SJCRH30 (cell line): ENCODE measurements at regions not wholly inside any gene's neighbourhood (a gene's known extent, or its start where the extent isn't known, plus 50 kb on each side); places are given as distances from the start of the nearest gene placed in this dataset.

Source experiments
- DNase-seq, 2 experiments: peaks; one replicate each; pipeline ENCODE4 v3.0.0-alpha.2; 2015 to 2020
- H3K27ac ChIP-seq: fragments of 250-450 bp; sonication (Bioruptor Pico); 2 replicates; pipeline ENCODE4 v1.5.1; 2020; ENCODE audit warnings: mild to moderate bottlenecking, moderate library complexity
- H3K27me3 ChIP-seq: fragments of 250-450 bp; sonication (Bioruptor Pico); 2 replicates; pipeline ENCODE4 v1.5.1; 2020; ENCODE audit warnings: mild to moderate bottlenecking, moderate library complexity
- H3K36me3 ChIP-seq: fragments of 250-450 bp; sonication (Bioruptor Pico); 2 replicates; pipeline ENCODE4 v1.5.1; 2020; ENCODE audit warnings: mild to moderate bottlenecking, moderate library complexity
- H3K4me1 ChIP-seq: fragments of 250-450 bp; sonication (Bioruptor Pico); 2 replicates; pipeline ENCODE4 v1.5.1; 2020; ENCODE audit warnings: mild to moderate bottlenecking, moderate library complexity
- H3K4me3 ChIP-seq: fragments of 250-450 bp; sonication (Bioruptor Pico); 2 replicates; pipeline ENCODE4 v1.5.1; 2020; ENCODE audit warnings: mild to moderate bottlenecking, moderate library complexity
- H3K9me3 ChIP-seq: fragments of 250-450 bp; sonication (Bioruptor Pico); replicated peaks from 2 replicates; pipeline ENCODE4 v1.5.1; 2020; ENCODE audit warnings: mild to moderate bottlenecking, moderate library complexity

DNA sequence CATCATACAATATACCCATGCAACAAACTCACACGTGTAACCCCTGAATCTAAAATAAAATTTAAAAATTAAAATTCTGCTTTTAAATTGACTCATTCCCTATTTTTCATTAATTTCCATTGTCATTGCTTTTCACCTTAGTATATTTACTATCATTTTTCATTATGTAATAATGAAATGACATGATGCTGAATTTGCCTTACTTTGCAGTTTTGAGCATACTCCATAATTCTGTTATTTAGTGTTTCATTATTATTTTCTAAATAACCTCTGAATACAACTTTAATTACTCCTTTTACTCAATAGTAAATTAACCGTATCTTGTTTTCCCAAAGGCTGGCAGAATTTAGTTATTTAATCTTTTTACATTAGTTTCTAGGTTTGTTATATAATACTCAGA lies 719.6 kb downstream of the DOK5 start:
- H3K27ac ChIP-seq, result no peak overlapping the region
- H3K36me3 ChIP-seq, result no peaks in the 10 kb centered on the region
- peaks cover 7% of the 10 kb centered on the region; the same call in 1 of the 2 replicates for H3K27me3 ChIP-seq
- no peaks in the 10 kb centered on the region for H3K4me1 ChIP-seq
- H3K4me3 ChIP-seq, result no peak overlapping the region
- H3K9me3 ChIP-seq, result no peaks in the 10 kb centered on the region
- no peak for DNase-seq

DNA sequence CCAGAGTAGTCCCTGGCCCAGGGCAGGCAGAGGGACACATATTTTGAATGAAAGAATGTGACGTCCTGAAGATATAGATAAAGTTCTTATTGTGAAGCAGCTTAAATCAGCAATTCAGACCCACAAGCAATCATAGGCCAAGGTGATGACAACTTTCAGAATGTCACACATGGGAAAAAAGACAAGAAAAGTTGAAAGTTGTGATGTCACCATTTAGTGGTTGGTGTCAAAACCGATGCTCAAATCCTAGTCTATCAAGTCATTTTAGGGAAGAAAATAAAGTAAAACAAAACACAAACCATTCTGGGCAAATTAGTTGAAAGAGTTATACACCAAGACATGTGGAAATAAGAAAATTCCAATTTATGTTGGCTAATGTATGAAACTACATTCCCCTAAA lies 710.8 kb downstream of the DOK5 start:
- H3K9me3 ChIP-seq, result no peaks in the 10 kb centered on the region
- no peak overlapping the region for H3K4me3 ChIP-seq
- DNase-seq, result no peak
- H3K27ac ChIP-seq, result no peak overlapping the region
- H3K36me3 ChIP-seq, result no peaks in the 10 kb centered on the region
- no peaks in the 10 kb centered on the region for H3K27me3 ChIP-seq
- no peaks in the 10 kb centered on the region for H3K4me1 ChIP-seq

- 0 out of 2 replicates have a peak, but pooled peaks cover 3% of the 10 kb centered on the region for H3K27me3 ChIP-seq
- no peak overlapping the region for H3K27ac ChIP-seq
- H3K9me3 ChIP-seq, result no peaks in the 10 kb centered on the region; the same call in 1 of the 2 replicates
- H3K36me3 ChIP-seq, result no peaks in the 10 kb centered on the region
- DNase-seq, result no peak
- H3K4me1 ChIP-seq, result no peaks in the 10 kb centered on the region
- no peak overlapping the region for H3K4me3 ChIP-seq
These were observed 699.7 kb downstream of the DOK5 start for GRCh38 chr20:55175081-55175480.

- no peak overlapping the region for H3K27ac ChIP-seq
- H3K36me3 ChIP-seq, result no peaks in the 10 kb centered on the region
- H3K4me3 ChIP-seq, result no peak overlapping the region
- H3K27me3 ChIP-seq, result 0 out of 2 replicates have a peak, but pooled peaks cover 3% of the 10 kb centered on the region
- DNase-seq, result no peak
- H3K9me3 ChIP-seq, result no peaks in the 10 kb centered on the region; the same call in 1 of the 2 replicates
- no peaks in the 10 kb centered on the region for H3K4me1 ChIP-seq
These were observed 699.2 kb downstream of the DOK5 start for GRCh38 chr20:55174635-55175034.

DNA sequence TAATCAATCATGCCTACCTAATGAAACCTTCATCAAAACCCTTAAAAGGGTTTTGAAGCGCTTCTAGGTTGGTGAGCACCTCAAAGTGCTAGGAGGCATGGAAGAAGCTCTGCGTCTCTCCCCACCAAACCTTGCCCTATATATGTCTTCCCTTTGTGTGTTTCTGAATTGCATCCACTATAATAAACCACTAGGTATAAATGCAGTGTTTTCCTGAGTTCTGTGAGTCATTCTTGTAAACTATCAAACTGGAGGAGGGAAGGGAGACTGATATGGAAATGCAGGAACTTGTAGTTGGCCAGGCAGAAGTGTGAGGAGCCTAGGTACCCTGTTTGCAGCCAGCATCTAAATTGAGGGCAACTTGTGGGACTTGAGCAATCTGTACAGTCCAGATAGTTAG lies 698.8 kb downstream of the DOK5 start:
- Histone ChIP-seq H3K4me1 (no peaks in the 10 kb centered on the region; the same call in 1 of the 2 replicates), H3K4me3 (no peak overlapping the region), H3K27me3 (0 out of 2 replicates have a peak, but pooled peaks cover 3% of the 10 kb centered on the region), H3K27ac (no peak overlapping the region), H3K36me3 (no peaks in the 10 kb centered on the region), H3K9me3 (no peaks in the 10 kb centered on the region; the same call in 1 of the 2 replicates)
- DNase-seq, result no peak

DNA sequence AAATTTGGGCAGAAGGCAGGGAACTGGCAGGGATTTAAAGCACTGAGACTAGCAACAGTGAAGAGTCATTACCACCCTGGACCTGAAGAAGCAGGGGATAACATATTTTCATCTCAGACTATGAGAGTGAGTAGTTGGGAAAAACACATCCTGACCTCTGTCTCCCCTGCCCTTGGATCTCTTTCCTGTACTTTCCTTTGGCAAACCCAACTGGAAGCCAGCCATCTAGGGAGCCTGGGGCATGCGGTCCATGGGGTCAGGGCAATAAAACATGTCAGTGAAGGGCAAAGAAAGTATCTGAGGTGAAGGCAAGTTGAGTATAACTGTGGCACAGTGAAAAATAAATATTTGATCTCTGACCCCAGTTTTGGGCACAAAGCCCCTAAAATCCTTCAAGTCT lies 698.2 kb downstream of the DOK5 start:
- H3K4me1 ChIP-seq, result no peaks in the 10 kb centered on the region; the same call in 1 of the 2 replicates
- H3K36me3 ChIP-seq, result no peaks in the 10 kb centered on the region
- no peak overlapping the region for H3K4me3 ChIP-seq
- H3K27ac ChIP-seq, result no peak overlapping the region
- 0 out of 2 replicates have a peak, but pooled peaks cover 3% of the 10 kb centered on the region for H3K27me3 ChIP-seq
- no peak for DNase-seq
- H3K9me3 ChIP-seq, result no peaks in the 10 kb centered on the region

- Histone ChIP-seq H3K4me3 (no peak overlapping the region), H3K4me1 (no peaks in the 10 kb centered on the region; the same call in 1 of the 2 replicates), H3K27ac (no peak overlapping the region), H3K9me3 (no peaks in the 10 kb centered on the region), H3K27me3 (peaks cover 3% of the 10 kb centered on the region; the same call in 1 of the 2 replicates), H3K36me3 (no peaks in the 10 kb centered on the region)
- DNase-seq, result no peak
These were observed 697.1 kb downstream of the DOK5 start for GRCh38 chr20:55172310-55173002.

GRCh38 chr20:55166063-55166462 lies 690.7 kb downstream of the DOK5 start:
- no peaks in the 10 kb centered on the region for H3K36me3 ChIP-seq
- no peak overlapping the region for H3K27ac ChIP-seq
- no peaks in the 10 kb centered on the region; the same call in 1 of the 2 replicates for H3K27me3 ChIP-seq
- H3K4me3 ChIP-seq, result no peak overlapping the region
- peak; percentile 15 to 39 for DNase-seq
- no peaks in the 10 kb centered on the region for H3K9me3 ChIP-seq
- H3K4me1 ChIP-seq, result no peaks in the 10 kb centered on the region; the same call in 1 of the 2 replicates

DNA sequence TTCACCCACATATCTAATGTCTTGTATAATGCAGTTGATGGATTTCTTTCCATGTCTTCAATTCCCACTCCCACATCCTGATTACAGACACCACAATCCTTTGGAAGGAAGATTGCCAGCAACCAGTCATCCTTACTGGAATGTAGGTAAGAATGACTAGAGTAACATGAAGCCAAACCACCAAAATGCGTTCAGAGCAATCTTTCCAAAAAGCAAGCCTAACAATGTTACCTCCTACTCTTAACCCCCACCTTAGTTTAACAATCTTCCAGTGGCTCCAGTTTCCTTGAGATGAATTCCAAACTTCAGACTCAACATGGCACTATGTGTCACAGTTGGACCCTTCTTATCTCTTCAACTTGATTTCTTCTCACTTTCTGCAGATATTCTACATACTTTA lies 685.6 kb downstream of the DOK5 start:
- Histone ChIP-seq H3K4me3 (no peak overlapping the region), H3K27me3 (no peaks in the 10 kb centered on the region), H3K9me3 (no peaks in the 10 kb centered on the region), H3K36me3 (no peaks in the 10 kb centered on the region), H3K27ac (no peak overlapping the region), H3K4me1 (no peaks in the 10 kb centered on the region)
- no peak for DNase-seq

GRCh38 chr20:55160037-55160436 lies 684.6 kb downstream of the DOK5 start:
- Histone ChIP-seq H3K27ac (no peak overlapping the region), H3K4me1 (no peaks in the 10 kb centered on the region), H3K36me3 (no peaks in the 10 kb centered on the region), H3K4me3 (no peak overlapping the region), H3K9me3 (no peaks in the 10 kb centered on the region), H3K27me3 (no peaks in the 10 kb centered on the region)
- no peak for DNase-seq

- Histone ChIP-seq H3K27ac (no peak overlapping the region), H3K36me3 (no peaks in the 10 kb centered on the region)
These were observed 683.8 kb downstream of the DOK5 start for GRCh38 chr20:55159230-55159629.

DNA sequence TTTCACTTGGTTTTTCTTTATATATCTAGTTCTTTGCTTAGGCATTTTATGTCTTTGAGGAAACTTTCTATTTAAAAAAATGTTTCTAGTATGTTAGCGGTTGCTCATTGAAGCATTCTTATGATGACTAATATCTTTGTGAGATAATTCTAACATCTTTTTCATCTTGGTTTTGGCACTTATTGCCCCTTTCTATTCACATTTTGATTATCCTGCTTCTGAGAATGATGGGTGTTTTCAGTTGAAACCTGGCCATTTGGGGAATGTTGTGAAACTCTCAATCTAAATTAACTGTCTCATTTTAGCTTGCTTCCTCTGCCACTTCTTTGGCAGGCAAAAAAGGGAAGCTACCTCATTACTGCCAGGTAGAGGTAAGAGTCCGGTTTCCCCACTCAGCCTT lies 683.1 kb downstream of the DOK5 start:
- Histone ChIP-seq H3K36me3 (no peaks in the 10 kb centered on the region), H3K4me3 (no peak overlapping the region), H3K27ac (no peak overlapping the region), H3K9me3 (no peaks in the 10 kb centered on the region), H3K27me3 (no peaks in the 10 kb centered on the region), H3K4me1 (no peaks in the 10 kb centered on the region)
- DNase-seq, result no peak

More at GRCh38 chr20:55159230-55159629, 683.8 kb downstream of the DOK5 start:
- Histone ChIP-seq H3K4me3 (no peak overlapping the region), H3K27me3 (no peaks in the 10 kb centered on the region), H3K9me3 (no peaks in the 10 kb centered on the region), H3K4me1 (no peaks in the 10 kb centered on the region)
- DNase-seq, result no peak

DNA sequence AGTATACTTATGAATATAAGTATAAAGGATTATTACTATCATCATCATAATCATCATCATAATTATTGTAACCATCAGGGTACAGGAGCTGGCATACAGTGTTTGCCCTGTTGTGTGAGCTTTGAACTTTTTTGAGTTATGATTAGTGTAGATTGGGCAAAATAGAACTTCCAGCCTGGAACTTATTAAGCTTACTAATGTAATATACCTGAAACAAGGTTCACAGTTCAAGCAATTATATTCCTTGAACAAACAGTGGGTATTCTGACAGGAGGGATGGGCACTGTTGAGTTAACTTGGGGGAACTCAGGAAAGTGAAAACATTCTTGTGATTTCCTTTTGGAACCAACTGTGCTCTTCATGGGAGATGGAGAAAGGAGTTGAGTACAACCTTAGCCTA lies 680.0 kb downstream of the DOK5 start:
- Histone ChIP-seq H3K27ac (no peak overlapping the region), H3K9me3 (no peaks in the 10 kb centered on the region), H3K4me3 (no peak overlapping the region), H3K36me3 (no peaks in the 10 kb centered on the region), H3K4me1 (no peaks in the 10 kb centered on the region), H3K27me3 (no peaks in the 10 kb centered on the region)
- DNase-seq, result no peak

- no peaks in the 10 kb centered on the region for H3K36me3 ChIP-seq
- H3K27ac ChIP-seq, result no peak overlapping the region
- H3K4me3 ChIP-seq, result no peak overlapping the region
- no peaks in the 10 kb centered on the region for H3K9me3 ChIP-seq
- H3K27me3 ChIP-seq, result no peaks in the 10 kb centered on the region
- H3K4me1 ChIP-seq, result no peaks in the 10 kb centered on the region
- no peak for DNase-seq
These were observed 677.7 kb downstream of the DOK5 start for GRCh38 chr20:55153001-55153645.

GRCh38 chr20:55151171-55151570 lies 675.8 kb downstream of the DOK5 start:
- H3K9me3 ChIP-seq, result no peaks in the 10 kb centered on the region
- H3K27ac ChIP-seq, result no peak overlapping the region
- no peak for DNase-seq
- H3K27me3 ChIP-seq, result no peaks in the 10 kb centered on the region
- no peaks in the 10 kb centered on the region for H3K36me3 ChIP-seq
- no peaks in the 10 kb centered on the region for H3K4me1 ChIP-seq
- no peak overlapping the region for H3K4me3 ChIP-seq
